ENCODE measurements at regions not wholly inside any gene's neighbourhood (a gene's known extent, or its start where the extent isn't known, plus 50 kb on each side); places are given as distances from the start of the nearest gene placed in this dataset.

DNA sequence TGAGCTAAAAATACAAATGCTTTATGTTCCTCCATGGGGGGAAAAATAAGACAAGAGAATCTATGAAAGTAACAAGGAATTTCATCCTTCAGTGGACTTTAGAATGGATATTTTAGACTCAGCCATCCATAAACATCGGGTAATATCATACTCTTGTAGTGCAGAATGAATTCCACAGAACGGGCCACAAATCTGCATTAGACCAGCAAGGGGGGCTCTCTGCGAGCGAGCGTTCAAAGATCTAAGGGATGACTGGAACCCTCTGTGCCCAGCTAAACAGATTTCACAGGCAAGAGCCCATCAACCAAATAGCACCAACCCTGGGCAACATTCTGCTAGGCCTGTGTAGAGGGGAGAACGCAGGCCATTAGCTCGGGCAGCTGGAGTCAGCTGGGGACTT lies 537.9 kb upstream of the CDH11 start:
- TF ChIP-seq, protein P1, sequence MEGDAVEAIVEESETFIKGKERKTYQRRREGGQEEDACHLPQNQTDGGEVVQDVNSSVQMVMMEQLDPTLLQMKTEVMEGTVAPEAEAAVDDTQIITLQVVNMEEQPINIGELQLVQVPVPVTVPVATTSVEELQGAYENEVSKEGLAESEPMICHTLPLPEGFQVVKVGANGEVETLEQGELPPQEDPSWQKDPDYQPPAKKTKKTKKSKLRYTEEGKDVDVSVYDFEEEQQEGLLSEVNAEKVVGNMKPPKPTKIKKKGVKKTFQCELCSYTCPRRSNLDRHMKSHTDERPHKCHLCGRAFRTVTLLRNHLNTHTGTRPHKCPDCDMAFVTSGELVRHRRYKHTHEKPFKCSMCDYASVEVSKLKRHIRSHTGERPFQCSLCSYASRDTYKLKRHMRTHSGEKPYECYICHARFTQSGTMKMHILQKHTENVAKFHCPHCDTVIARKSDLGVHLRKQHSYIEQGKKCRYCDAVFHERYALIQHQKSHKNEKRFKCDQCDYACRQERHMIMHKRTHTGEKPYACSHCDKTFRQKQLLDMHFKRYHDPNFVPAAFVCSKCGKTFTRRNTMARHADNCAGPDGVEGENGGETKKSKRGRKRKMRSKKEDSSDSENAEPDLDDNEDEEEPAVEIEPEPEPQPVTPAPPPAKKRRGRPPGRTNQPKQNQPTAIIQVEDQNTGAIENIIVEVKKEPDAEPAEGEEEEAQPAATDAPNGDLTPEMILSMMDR (IDR thresholded peaks at IDR 0.05; ENCODE audit: extremely low read depth, missing control alignments) = no peak
- DNase-seq (ENCODE audit: low spot score) = no peak

DNA sequence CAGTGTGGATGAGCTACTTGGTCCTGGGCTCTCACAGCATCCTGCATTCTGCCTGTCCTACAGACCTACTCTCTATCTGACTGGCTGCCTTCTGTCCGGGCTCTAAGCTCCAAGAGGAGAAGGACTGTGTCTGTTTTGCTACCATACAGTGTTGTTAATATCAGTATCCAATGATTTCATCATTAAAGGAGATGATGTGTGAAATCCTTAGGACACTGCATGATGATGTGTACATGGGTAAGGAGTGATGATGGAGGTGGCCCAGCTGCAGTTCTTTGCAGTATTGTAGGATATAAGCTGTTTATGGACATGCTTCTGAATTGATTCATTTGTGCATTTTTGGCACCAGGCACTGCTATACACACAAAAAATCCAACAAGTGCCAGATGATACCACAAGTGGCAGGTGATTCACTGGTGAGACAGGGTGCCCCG lies 536.9 kb upstream of the CDH11 start:
- no peak for DNase-seq (ENCODE audit: low spot score)

DNA sequence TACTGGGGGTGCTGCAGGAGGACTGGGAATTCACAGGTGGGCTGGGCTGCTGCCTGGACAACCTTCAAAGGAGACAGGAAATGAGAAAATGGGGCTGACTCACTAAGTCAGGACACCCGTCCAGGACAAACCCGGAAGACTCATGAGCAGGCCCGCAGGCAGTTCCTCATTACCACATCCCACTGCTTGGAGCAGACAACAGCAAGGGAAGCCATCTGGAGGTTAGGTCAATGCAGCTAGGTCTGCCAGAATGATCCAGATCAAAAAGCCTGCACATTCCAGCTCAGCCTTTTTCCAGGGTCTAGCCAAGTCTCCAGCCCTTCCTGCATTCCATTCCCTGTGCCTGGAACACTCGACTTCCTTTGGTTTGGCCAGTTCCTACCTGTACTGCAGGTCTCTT lies 536.5 kb upstream of the CDH11 start:
- TF ChIP-seq, protein P1 (IDR thresholded peaks at IDR 0.05; ENCODE audit: extremely low read depth, missing control alignments) = no peak
- DNase-seq (ENCODE audit: low spot score) = no peak

More for the DNA sequence above, 536.9 kb upstream of the CDH11 start:
- TF ChIP-seq, protein P1 (IDR thresholded peaks at IDR 0.05; ENCODE audit: extremely low read depth, missing control alignments) = no peak

- no peak for DNase-seq (ENCODE audit: low spot score)
- TF ChIP-seq, protein P1 (IDR thresholded peaks at IDR 0.05; ENCODE audit: extremely low read depth, missing control alignments) = no peak
Observed at GRCh38 chr16:65657556-65657955, 535.7 kb upstream of the CDH11 start.

- TF ChIP-seq, protein P1 (IDR thresholded peaks at IDR 0.05; ENCODE audit: extremely low read depth, missing control alignments) = no peak
- DNase-seq (ENCODE audit: low spot score) = no peak
Observed at GRCh38 chr16:65657071-65657494, 535.2 kb upstream of the CDH11 start.

GRCh38 chr16:65655802-65656201 lies 533.9 kb upstream of the CDH11 start:
- DNase-seq (ENCODE audit: low spot score) = no peak
- TF ChIP-seq, protein P1 (IDR thresholded peaks at IDR 0.05; ENCODE audit: extremely low read depth, missing control alignments) = no peak

GRCh38 chr16:65648101-65648500 lies 526.2 kb upstream of the CDH11 start:
- TF ChIP-seq, protein P1 (IDR thresholded peaks at IDR 0.05; ENCODE audit: extremely low read depth, missing control alignments) = no peak
- no peak for DNase-seq (ENCODE audit: low spot score)
